Astrocyte of the cerebellum (primary cell): ENCODE measurements at regions not wholly inside any gene's neighbourhood (a gene's known extent, or its start where the extent isn't known, plus 50 kb on each side); places are given as distances from the start of the nearest gene placed in this dataset.

Experiments
- DNase-seq: peaks from one replicate; pipeline ENCODE4 v3.0.0-alpha.2; 2011; ENCODE audit warnings: low read depth
- H3K4me3 ChIP-seq: 2 replicates; pipeline ENCODE4 v1.5.1; 2011; ENCODE audit warnings: mild to moderate bottlenecking, low read depth, low read length, moderate library complexity
- in situ Hi-C: cut with HindIII; loops from 2 replicates; pipeline ENCODE4 v1.10.0; 2017; ENCODE audit warnings: low sequenced_read_pairs
- TF ChIP-seq, protein P1 (sequence below): IDR thresholded peaks from 2 replicates; pipeline ENCODE4 v1.5.1; 2012; ENCODE audit warnings: low read length, low read depth, moderate library complexity, mild to moderate bottlenecking; ENCODE audit errors: missing control alignments

DNA sequence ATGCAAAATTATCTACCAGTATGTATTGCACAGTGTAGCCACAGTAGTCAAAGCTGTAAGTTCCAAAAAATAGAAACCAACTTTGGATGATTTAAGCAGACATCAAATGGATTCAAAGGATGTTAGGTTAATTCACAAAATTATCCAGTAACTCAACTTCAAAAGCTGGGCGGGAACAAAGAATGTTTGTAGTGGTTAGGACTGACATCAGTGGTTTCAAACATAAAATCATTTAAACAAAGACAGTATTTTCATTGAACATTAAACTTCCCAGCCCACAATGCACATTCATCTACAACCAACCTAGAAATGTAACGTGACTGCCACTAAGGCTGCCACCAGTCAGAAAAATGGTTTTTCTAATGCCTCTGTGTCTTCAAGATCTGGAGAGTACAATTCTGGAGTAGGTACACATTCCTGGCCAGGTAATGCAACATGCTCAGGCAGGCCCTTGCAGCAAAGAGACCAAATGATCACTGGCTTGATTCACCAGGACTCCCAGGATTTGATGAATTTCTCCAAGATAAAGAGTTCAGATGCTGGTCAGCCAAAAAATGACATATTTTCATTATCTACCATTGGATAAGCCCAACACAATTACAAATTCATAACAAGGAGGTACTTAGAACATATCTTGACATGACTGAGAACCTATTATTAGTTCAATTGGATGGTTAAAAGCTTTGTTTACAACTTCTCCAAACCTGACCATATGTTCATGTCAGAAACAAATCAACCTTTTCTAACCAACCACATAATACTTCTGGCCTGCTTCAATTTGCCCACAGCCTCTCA lies 189.8 kb upstream of the CNTN4 start:
- TF ChIP-seq, protein P1, sequence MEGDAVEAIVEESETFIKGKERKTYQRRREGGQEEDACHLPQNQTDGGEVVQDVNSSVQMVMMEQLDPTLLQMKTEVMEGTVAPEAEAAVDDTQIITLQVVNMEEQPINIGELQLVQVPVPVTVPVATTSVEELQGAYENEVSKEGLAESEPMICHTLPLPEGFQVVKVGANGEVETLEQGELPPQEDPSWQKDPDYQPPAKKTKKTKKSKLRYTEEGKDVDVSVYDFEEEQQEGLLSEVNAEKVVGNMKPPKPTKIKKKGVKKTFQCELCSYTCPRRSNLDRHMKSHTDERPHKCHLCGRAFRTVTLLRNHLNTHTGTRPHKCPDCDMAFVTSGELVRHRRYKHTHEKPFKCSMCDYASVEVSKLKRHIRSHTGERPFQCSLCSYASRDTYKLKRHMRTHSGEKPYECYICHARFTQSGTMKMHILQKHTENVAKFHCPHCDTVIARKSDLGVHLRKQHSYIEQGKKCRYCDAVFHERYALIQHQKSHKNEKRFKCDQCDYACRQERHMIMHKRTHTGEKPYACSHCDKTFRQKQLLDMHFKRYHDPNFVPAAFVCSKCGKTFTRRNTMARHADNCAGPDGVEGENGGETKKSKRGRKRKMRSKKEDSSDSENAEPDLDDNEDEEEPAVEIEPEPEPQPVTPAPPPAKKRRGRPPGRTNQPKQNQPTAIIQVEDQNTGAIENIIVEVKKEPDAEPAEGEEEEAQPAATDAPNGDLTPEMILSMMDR, result no peak
- H3K4me3 ChIP-seq, result no peak overlapping the region
- no peak for DNase-seq
- in situ Hi-C loops, result no loop called here

DNA sequence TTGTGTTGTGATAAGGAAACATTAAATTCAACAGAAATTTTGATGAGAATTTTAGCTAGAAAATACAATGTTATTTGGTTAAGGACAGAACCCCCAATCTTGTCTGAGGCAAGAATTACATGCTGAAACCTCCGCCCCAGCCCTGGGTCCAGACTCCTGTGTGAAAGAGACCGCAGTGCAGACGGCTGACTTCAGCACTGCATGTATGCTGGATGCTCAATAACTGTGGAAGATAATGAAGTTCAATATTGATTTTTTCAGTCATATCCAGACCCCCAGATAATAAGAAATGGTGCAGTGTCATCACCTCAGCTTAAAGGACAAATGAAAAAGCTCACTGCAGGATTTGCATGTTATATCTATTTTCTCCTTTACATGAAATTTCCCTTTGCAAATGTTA lies 188.3 kb upstream of the CNTN4 start:
- DNase-seq, result no peak
- in situ Hi-C loops, result no loop called here
- TF ChIP-seq, protein P1, result no peak
- H3K4me3 ChIP-seq, result no peak overlapping the region

GRCh38 chr3:1929788-1930414 lies 168.8 kb upstream of the CNTN4 start:
- no peak overlapping the region for H3K4me3 ChIP-seq
- no peak for DNase-seq

GRCh38 chr3:1938975-1939374 lies 159.7 kb upstream of the CNTN4 start:
- no peak for DNase-seq
- H3K4me3 ChIP-seq, result no peak overlapping the region
- in situ Hi-C loops, result no loop called here
- TF ChIP-seq, protein P1, result no peak

More at GRCh38 chr3:1929788-1930414, 168.8 kb upstream of the CNTN4 start:
- TF ChIP-seq, protein P1, result no peak
- in situ Hi-C loops, result no loop called here

DNA sequence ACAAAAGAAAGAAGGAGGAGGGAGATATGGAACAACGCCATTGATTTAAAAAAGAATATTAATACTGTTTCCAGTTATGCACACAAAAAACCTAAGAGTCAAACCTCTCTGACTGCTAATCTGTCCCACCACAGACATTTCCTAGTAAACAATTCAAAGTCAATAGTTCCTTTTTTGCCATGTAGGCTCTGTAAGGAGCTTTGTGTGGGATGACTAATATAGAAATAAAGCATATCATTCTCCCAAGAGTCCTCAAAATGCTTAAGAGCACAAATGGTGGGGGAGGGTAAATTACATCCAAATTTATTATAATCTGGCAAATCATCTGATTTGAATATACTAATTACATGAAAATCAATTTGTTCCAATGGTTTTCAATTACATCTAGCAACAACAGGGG lies 155.9 kb upstream of the CNTN4 start:
- DNase-seq, result no peak
- no peak overlapping the region for H3K4me3 ChIP-seq
- in situ Hi-C loops, result no loop called here
- TF ChIP-seq, protein P1, result no peak

- no peak overlapping the region for H3K4me3 ChIP-seq
- TF ChIP-seq, protein P1, result no peak
- in situ Hi-C loops, result no loop called here
- no peak for DNase-seq
Observed at GRCh38 chr3:1943395-1944118, 155.1 kb upstream of the CNTN4 start.
